Keratinocyte (primary cell): ENCODE measurements at regions not wholly inside any gene's neighbourhood (a gene's known extent, or its start where the extent isn't known, plus 50 kb on each side); places are given as distances from the start of the nearest gene placed in this dataset.
"Not testable (repeated sequence)": the region's sequence is repeated elsewhere in the genome, so short reads cannot be mapped to it uniquely, and the experiment has no call there.

Source experiments
- DNase-seq: peaks from one replicate; pipeline ENCODE4 v3.0.0-alpha.2; 2011; ENCODE audit warnings: low read depth, missing footprints, low spot score
- FAIRE-seq: peaks from 2 replicates; lab custom pipeline; 2011; peaks lifted over from hg19 to GRCh38; lab: Jason Lieb, UNC
- H2AFZ ChIP-seq: 2 replicates; pipeline ENCODE4 v1.6.0; 2012; ENCODE audit warnings: low read length, control low read depth, inconsistent platforms; ENCODE audit not compliant: control insufficient read depth
- H3K27ac ChIP-seq: 2 replicates; pipeline ENCODE4 v1.5.1; 2011; ENCODE audit warnings: low read length; ENCODE audit not compliant: control insufficient read depth, insufficient read depth
- H3K27me3 ChIP-seq: 3 replicates; pipeline ENCODE4 v1.6.0; 2011; ENCODE audit warnings: low read length; ENCODE audit not compliant: control insufficient read depth, insufficient read depth; ENCODE audit errors: extremely low read depth
- H3K36me3 ChIP-seq, 2 experiments: 2 replicates in 1 of 2; 3 replicates in 1 of 2; pipeline ENCODE4 v1.5.1; 2011; ENCODE audit warnings: low read length in 2 of 2, mild to moderate bottlenecking in 1 of 2; ENCODE audit not compliant: control insufficient read depth in 2 of 2, insufficient read depth in 2 of 2; ENCODE audit errors: extremely low read depth in 1 of 2
- H3K4me1 ChIP-seq: 3 replicates; pipeline ENCODE4 v1.5.1; 2011; ENCODE audit warnings: low read length; ENCODE audit not compliant: control insufficient read depth, insufficient read depth; ENCODE audit errors: extremely low read depth
- H3K4me2 ChIP-seq: 3 replicates; pipeline ENCODE4 v1.6.0; 2011; ENCODE audit warnings: low read depth, low read length; ENCODE audit not compliant: control insufficient read depth, insufficient read depth; ENCODE audit errors: extremely low read depth
- H3K4me3 ChIP-seq, 3 experiments: fragments of 200-600 bp in 1 of 3; sonication (generic) in 1 of 3; 2 replicates in 2 of 3; 3 replicates in 1 of 3; pipeline ENCODE4 v1.5.1; 2011 to 2016; ENCODE audit warnings: low read length in 3 of 3, mild to moderate bottlenecking in 3 of 3, control low read depth in 2 of 3, inconsistent platforms in 1 of 3, low read depth in 1 of 3, mixed read lengths in 1 of 3, mixed run types in 1 of 3, moderate library complexity in 1 of 3; ENCODE audit not compliant: control insufficient read depth in 2 of 3, insufficient read depth in 2 of 3; ENCODE audit errors: extremely low read depth in 1 of 3
- H3K79me2 ChIP-seq: 2 replicates; pipeline ENCODE4 v1.6.0; 2012; ENCODE audit warnings: low read length; ENCODE audit not compliant: control insufficient read depth, insufficient read depth
- H3K9ac ChIP-seq: 3 replicates; pipeline ENCODE4 v1.6.0; 2011; ENCODE audit warnings: low read length; ENCODE audit not compliant: control insufficient read depth, insufficient read depth; ENCODE audit errors: extremely low read depth
- H3K9me1 ChIP-seq: 3 replicates; pipeline ENCODE4 v1.6.0; 2011; ENCODE audit warnings: low read length; ENCODE audit not compliant: control insufficient read depth, insufficient read depth; ENCODE audit errors: extremely low read depth
- H3K9me3 ChIP-seq: 2 replicates; pipeline ENCODE4 v1.5.1; 2012; ENCODE audit warnings: low read depth, low read length; ENCODE audit not compliant: control insufficient read depth
- H4K20me1 ChIP-seq: 3 replicates; pipeline ENCODE4 v1.6.0; 2011; ENCODE audit warnings: low read length; ENCODE audit not compliant: control insufficient read depth, insufficient read depth; ENCODE audit errors: extremely low read depth
- EZH2 ChIP-seq: IDR thresholded peaks from one replicate; pipeline ENCODE4 v1.6.1; 2012; ENCODE audit warnings: inconsistent platforms, mild to moderate bottlenecking, low read length, moderate library complexity
- dilution Hi-C: fragments of 300-500 bp; cut with MboI; formaldehyde crosslinking; loops from one replicate; pipeline ENCODE4 v1.7.0; 2020; ENCODE audit warnings: low sequenced_read_pairs; ENCODE audit not compliant: extremely low pct_ligation_motif_present
- TF ChIP-seq, protein P1 (sequence below), 3 experiments: IDR thresholded peaks in 1 of 3; conservative IDR thresholded peaks in 1 of 3; optimal IDR thresholded peaks in 1 of 3; 2 replicates in 2 of 3; 3 replicates in 1 of 3; pipeline versions ENCODE3 to v1.5.1; 2011; ENCODE audit warnings: low read length in 3 of 3, mild to moderate bottlenecking in 3 of 3, moderate library complexity in 2 of 3, control low read depth in 1 of 3, inconsistent platforms in 1 of 3; ENCODE audit not compliant: insufficient read depth in 2 of 3; ENCODE audit errors: extremely low read depth in 1 of 3

DNA sequence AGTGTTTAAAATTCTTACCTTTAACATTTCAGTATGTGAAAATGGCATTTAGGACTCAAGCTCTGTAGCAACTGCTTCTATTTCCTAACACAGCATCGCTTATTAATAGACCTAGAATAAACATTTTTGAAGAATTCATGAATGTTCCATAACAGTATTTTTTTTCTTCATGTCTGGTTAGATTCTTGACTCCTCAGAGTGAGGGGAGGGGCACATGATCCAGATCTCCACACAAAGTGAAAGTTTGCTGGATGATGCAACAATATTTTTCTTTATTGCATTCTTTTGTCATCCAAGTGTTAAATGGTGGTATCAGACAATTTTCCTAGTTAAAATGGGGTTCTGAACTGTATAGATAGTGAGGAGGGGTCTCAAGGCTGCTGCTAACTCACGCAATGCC is 130.8 kb upstream of the MAN2A1 start:
- dilution Hi-C loops = no loop called here
- Histone ChIP-seq H4K20me1 (no peaks in the 10 kb centered on the region), H3K9ac (no peak overlapping the region), H3K4me3 (no peak overlapping the region), H3K79me2 (no peaks in the 10 kb centered on the region), H3K36me3 (no peaks in the 10 kb centered on the region), H3K4me2 (no peak overlapping the region), H3K9me1 (no peaks in the 10 kb centered on the region), H2AFZ (no peak overlapping the region), H3K4me1 (no peaks in the 10 kb centered on the region), H3K27me3 (no peaks in the 10 kb centered on the region), H3K27ac (no peak overlapping the region), H3K9me3 (no peaks in the 10 kb centered on the region)
- DNase-seq = no peak
- no peak for TF ChIP-seq EZH2
- FAIRE-seq = no peak

DNA sequence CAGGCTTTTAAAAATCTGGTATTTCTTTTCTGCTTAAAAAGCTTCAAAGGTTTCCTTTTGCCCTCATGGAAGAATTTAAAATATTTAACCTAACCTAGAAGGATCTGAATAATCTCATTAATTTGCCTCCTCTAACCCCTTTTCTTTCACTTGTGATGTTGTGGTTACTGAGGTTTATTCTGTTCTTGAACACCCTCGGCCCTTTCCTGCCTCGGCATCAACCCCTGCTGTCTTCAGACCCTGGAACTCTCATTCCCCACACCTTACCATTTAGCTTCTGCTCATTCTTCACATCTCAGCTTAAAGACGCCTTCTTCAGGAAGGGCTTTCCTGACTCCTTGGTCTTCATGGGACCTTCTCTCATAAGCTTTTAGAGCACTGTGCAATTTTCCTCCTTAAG is 131.4 kb upstream of the MAN2A1 start:
- no peaks in the 10 kb centered on the region for H3K79me2 ChIP-seq
- dilution Hi-C loops = no loop called here
- no peak overlapping the region for H3K4me2 ChIP-seq
- no peaks in the 10 kb centered on the region for H4K20me1 ChIP-seq
- DNase-seq (no peak), FAIRE-seq (no peak)
- no peaks in the 10 kb centered on the region for H3K36me3 ChIP-seq
- TF ChIP-seq EZH2 = no peak
- TF ChIP-seq, protein P1, sequence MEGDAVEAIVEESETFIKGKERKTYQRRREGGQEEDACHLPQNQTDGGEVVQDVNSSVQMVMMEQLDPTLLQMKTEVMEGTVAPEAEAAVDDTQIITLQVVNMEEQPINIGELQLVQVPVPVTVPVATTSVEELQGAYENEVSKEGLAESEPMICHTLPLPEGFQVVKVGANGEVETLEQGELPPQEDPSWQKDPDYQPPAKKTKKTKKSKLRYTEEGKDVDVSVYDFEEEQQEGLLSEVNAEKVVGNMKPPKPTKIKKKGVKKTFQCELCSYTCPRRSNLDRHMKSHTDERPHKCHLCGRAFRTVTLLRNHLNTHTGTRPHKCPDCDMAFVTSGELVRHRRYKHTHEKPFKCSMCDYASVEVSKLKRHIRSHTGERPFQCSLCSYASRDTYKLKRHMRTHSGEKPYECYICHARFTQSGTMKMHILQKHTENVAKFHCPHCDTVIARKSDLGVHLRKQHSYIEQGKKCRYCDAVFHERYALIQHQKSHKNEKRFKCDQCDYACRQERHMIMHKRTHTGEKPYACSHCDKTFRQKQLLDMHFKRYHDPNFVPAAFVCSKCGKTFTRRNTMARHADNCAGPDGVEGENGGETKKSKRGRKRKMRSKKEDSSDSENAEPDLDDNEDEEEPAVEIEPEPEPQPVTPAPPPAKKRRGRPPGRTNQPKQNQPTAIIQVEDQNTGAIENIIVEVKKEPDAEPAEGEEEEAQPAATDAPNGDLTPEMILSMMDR (optimal IDR thresholded peaks at IDR 0.05 in 1 of 3, IDR thresholded peaks at IDR 0.05 in 1 of 3, conservative IDR thresholded peaks at IDR 0.05 in 1 of 3; ENCODE audit: extremely low read depth in 1 of 3, insufficient read depth in 2 of 3, low read length in 3 of 3) = no peak
- H3K9ac ChIP-seq = no peak overlapping the region
- no peak overlapping the region for H3K4me3 ChIP-seq
- peaks cover 3% of the 10 kb centered on the region for H3K4me1 ChIP-seq
- no peaks in the 10 kb centered on the region for H3K9me3 ChIP-seq
- H2AFZ ChIP-seq = no peak overlapping the region
- no peaks in the 10 kb centered on the region for H3K27me3 ChIP-seq
- H3K9me1 ChIP-seq = no peaks in the 10 kb centered on the region
- no peak overlapping the region for H3K27ac ChIP-seq

DNA sequence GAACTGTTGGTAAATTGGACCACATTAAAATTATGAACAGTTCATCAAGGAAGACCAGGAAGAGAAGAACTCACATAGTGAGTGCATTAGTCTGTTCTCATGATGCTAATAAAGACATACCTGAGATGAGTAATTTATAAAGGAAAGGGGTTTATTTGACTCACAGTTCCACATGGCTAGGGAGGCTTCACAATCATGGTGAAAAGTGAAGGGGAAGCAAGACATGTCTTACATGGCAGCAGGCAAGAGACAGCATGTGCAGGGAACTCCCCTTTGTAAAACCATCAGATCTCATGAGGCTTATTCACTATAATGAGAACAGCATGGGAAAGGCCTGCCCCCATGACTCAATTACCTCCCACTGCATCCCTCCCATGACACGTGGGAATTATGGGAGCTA is 135.9 kb upstream of the MAN2A1 start:
- peak; percentile 52 for FAIRE-seq

DNA sequence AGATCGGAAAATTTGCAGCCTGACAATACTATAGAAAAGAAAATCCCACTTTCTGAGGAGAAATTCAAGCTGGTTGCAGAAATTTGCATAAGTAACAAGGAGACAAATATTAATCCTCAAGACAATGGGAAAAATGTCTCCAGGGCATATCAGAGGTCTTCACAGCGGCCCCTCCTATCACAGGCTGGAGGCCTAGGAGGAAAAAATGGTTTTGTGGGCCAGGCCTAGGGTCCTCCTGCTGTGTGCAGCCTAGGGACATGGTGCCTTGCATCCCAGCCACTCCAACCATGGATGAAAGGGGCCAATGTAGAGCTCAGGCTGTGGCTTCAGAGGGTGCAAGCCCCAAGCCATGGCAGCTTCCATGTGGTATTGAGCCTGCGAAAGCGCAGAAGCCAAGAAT is 138.5 kb upstream of the MAN2A1 start:
- H2AFZ ChIP-seq, H3K27me3 ChIP-seq, H3K4me2 ChIP-seq, H3K4me1 ChIP-seq, H3K27ac ChIP-seq, H3K9me1 ChIP-seq, FAIRE-seq, H3K9ac ChIP-seq, H3K9me3 ChIP-seq, DNase-seq, H4K20me1 ChIP-seq, dilution Hi-C loops, H3K4me3 ChIP-seq, H3K79me2 ChIP-seq, H3K36me3 ChIP-seq: not testable (repeated sequence)

More for the DNA sequence above, 135.9 kb upstream of the MAN2A1 start:
- DNase-seq = peak; percentile 85
- Histone ChIP-seq H3K27ac (peak overlapping the region; percentile 54), H3K4me2 (no peak overlapping the region), H3K4me1 (peaks cover 3% of the 10 kb centered on the region), H3K79me2 (no peaks in the 10 kb centered on the region), H3K9me3 (no peaks in the 10 kb centered on the region), H2AFZ (peak overlapping the region; percentile 58), H3K9me1 (no peaks in the 10 kb centered on the region), H3K27me3 (no peaks in the 10 kb centered on the region), H3K36me3 (no peaks in the 10 kb centered on the region), H3K9ac (no peak overlapping the region), H3K4me3 (no peak overlapping the region), H4K20me1 (no peaks in the 10 kb centered on the region)
- dilution Hi-C loops = no loop called here
- no peak for TF ChIP-seq EZH2
- TF ChIP-seq, protein P1 (optimal IDR thresholded peaks at IDR 0.05 in 1 of 3, IDR thresholded peaks at IDR 0.05 in 1 of 3, conservative IDR thresholded peaks at IDR 0.05 in 1 of 3; ENCODE audit: extremely low read depth in 1 of 3, insufficient read depth in 2 of 3, low read length in 3 of 3) = no peak
